ENCODE measurements at regions not wholly inside any gene's neighbourhood (a gene's known extent, or its start where the extent isn't known, plus 50 kb on each side); places are given as distances from the start of the nearest gene placed in this dataset.

DNA sequence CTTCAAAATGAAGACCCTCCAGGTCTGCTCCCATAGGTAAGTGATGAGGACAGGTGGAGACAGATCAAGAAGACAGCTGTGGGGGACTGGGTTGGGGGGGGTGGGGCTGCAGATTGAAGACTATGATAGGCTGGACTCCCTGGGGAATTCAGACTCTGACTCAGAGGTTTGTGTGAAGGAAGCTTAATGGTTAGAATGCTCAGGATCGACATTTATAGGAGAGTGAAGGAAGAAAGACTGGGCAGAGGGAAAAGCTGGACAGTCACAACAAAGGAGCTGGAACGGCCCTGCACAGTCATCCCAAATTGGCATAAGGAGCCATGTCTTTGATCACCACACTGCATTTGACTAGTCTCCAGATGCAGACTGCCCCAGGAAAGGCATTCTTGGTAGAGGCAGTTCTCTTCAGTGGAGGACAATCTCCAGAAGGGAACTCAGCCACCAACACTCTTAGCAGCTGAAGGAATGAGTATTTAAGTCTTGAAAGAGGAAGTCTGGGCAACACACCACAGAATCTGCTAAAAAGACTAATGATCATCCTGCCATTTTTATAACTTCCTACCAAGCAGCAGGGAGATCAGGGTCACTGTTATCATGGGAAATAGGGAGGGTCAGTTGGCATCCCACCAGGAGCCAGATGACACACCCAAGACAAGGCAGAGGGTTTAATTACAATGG is 120.0 kb upstream of the ZC3H11B start:
- ATAC-seq, result no peak
- WGBS, 2 donors (ENCODE audit: low coverage in 1 of 2), result 71 to 100% methylated on average over 1 to 2 of the region's 2 CpGs
- Histone ChIP-seq H3K27me3 (no peaks in the 10 kb centered on the region), H3K9me3 (peaks cover 0 to 12% (median 0%) of the 10 kb centered on the region in 3 donors), H3K4me3 (no peak overlapping the region), H3K4me1 (no peaks in the 10 kb centered on the region), H3K36me3 (no peaks in the 10 kb centered on the region), H3K27ac (no peak overlapping the region)
- TF ChIP-seq POLR2AphosphoS5 (IDR thresholded peaks at IDR 0.05) (no peak), EP300 (IDR thresholded peaks at IDR 0.05) (no peak), POLR2A (IDR thresholded peaks at IDR 0.05) (no peak)
- TF ChIP-seq, protein P1, sequence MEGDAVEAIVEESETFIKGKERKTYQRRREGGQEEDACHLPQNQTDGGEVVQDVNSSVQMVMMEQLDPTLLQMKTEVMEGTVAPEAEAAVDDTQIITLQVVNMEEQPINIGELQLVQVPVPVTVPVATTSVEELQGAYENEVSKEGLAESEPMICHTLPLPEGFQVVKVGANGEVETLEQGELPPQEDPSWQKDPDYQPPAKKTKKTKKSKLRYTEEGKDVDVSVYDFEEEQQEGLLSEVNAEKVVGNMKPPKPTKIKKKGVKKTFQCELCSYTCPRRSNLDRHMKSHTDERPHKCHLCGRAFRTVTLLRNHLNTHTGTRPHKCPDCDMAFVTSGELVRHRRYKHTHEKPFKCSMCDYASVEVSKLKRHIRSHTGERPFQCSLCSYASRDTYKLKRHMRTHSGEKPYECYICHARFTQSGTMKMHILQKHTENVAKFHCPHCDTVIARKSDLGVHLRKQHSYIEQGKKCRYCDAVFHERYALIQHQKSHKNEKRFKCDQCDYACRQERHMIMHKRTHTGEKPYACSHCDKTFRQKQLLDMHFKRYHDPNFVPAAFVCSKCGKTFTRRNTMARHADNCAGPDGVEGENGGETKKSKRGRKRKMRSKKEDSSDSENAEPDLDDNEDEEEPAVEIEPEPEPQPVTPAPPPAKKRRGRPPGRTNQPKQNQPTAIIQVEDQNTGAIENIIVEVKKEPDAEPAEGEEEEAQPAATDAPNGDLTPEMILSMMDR (IDR thresholded peaks at IDR 0.05), result no peak

DNA sequence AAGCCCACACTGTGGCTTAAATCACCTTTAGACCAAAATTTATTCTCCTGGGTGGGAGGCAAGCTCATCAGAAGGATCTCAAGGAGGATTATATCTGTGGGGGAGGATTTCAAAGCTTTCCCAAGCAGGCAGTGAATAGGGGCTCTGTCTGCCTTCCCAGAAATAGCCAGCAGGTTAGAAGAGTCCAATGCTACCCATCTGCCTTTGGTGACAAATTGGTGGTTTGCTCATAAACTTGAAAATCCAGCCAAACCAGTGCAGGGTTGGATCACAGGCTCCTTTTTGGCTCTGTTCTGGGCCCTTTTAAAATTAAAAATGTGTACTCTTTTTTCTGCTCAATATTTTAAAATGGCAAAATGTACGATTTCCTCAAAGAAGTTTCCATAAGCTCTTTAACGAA is 118.9 kb upstream of the ZC3H11B start:
- Histone ChIP-seq H3K27me3 (no peaks in the 10 kb centered on the region), H3K36me3 (no peaks in the 10 kb centered on the region), H3K4me3 (no peak overlapping the region), H3K27ac (no peak overlapping the region), H3K4me1 (no peaks in the 10 kb centered on the region), H3K9me3 (peaks cover 0 to 22% (median 0%) of the 10 kb centered on the region in 3 donors)
- ATAC-seq, result no peak
- 55 to 86% methylated on average over 2 of the region's 2 CpGs for WGBS, 2 donors (ENCODE audit: low coverage in 1 of 2)
- TF ChIP-seq, protein P1 (IDR thresholded peaks at IDR 0.05), result no peak
- TF ChIP-seq POLR2A (IDR thresholded peaks at IDR 0.05), result no peak
- TF ChIP-seq POLR2AphosphoS5 (IDR thresholded peaks at IDR 0.05), result no peak
- no peak for TF ChIP-seq EP300 (IDR thresholded peaks at IDR 0.05)

DNA sequence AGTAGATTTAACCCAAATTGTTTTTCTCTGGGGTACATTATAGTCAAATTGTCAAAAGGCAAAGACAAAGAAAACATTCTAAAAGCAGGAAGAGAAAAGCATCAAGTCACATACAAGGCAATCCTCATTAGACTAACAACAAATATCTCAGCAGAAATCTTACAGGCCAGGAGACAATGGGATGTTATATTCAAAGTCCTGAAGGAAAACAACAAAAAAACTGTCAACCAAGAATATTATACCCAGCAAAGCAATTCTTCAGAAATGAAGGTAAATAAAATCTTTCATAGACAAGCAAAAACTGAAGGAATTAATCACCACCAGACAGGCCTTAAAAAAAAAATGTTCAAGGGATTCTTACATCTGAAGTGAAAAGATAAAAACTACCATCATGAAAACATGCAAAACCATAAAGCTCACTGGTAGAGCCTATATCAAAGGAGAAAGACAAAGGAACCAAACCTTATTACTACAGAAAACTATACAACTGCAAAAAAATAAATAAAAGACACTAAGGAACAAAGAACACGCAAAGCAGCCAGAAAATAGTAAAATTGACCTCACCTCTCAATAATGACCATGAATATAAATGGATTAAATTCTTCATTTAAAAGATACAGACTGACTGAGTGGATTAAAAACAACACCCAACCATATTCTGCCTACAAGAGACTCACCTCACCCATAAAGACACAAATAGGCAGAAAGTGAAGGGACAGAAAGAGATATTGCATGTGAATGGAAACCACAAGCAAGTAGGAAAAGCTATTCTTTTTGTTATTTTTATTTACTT is 113.8 kb upstream of the ZC3H11B start:
- WGBS, 2 donors (ENCODE audit: low coverage in 1 of 2), result 85 to 100% methylated on average over 1 of the region's 1 CpG
- no peaks in the 10 kb centered on the region for H3K36me3 ChIP-seq
- no peaks in the 10 kb centered on the region for H3K27me3 ChIP-seq
- H3K27ac ChIP-seq, result no peak overlapping the region
- no peak for TF ChIP-seq EP300 (IDR thresholded peaks at IDR 0.05)
- TF ChIP-seq POLR2A (IDR thresholded peaks at IDR 0.05), result no peak
- TF ChIP-seq, protein P1 (IDR thresholded peaks at IDR 0.05), result no peak
- no peak for TF ChIP-seq POLR2AphosphoS5 (IDR thresholded peaks at IDR 0.05)
- no peak overlapping the region for H3K4me3 ChIP-seq
- no peak for ATAC-seq
- H3K9me3 ChIP-seq, result peaks cover 0 to 51% (median 0%) of the 10 kb centered on the region in 3 donors
- no peaks in the 10 kb centered on the region for H3K4me1 ChIP-seq

DNA sequence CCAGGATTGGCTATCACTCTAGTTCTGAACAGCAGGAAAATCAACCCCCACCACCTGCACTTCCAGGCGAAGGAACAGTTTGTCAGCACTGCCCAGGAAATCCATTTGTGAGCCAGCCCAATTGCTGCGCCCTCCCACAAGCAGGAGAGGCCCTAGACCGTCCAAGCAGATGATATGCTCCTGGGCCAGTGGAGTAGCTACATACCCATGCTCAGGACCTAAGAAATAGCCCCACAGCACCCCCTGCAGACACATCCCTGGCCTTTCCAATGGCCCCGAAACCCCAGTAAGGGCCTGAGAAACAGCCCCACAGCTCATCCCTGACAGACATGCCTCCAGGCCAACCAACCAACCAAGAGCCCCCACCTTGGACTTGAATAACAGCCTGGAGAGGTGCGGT is 111.5 kb upstream of the ZC3H11B start:
- Histone ChIP-seq H3K36me3 (no peaks in the 10 kb centered on the region), H3K27me3 (no peaks in the 10 kb centered on the region), H3K4me1 (no peaks in the 10 kb centered on the region), H3K9me3 (peaks cover 0 to 51% (median 0%) of the 10 kb centered on the region in 3 donors), H3K4me3 (no peak overlapping the region), H3K27ac (no peak overlapping the region)
- no CpG with 5 or more reads among the region's 5 CpGs for WGBS, 2 donors (ENCODE audit: low coverage in 1 of 2)
- TF ChIP-seq, protein P1 (IDR thresholded peaks at IDR 0.05), result no peak
- TF ChIP-seq POLR2A (IDR thresholded peaks at IDR 0.05) (no peak), POLR2AphosphoS5 (IDR thresholded peaks at IDR 0.05) (no peak), EP300 (IDR thresholded peaks at IDR 0.05) (no peak)
- ATAC-seq, result no peak

All from gastroesophageal sphincter (tissue), 4 donors.